DOHH2 (cell line): ENCODE measurements at regions not wholly inside any gene's neighbourhood (a gene's known extent, or its start where the extent isn't known, plus 50 kb on each side); places are given as distances from the start of the nearest gene placed in this dataset.

Experiments
- EZH2phosphoT487 ChIP-seq: fragments of 200-600 bp; sonication (generic); IDR thresholded peaks from 2 replicates; pipeline ENCODE4 v1.6.1; 2017; ENCODE audit warnings: borderline replicate concordance, mild to moderate bottlenecking, antibody characterized with exemption, low read length, moderate library complexity, mixed read lengths
- TF ChIP-seq, protein P1 (sequence below): fragments of 200-600 bp; sonication (generic); IDR thresholded peaks from one replicate; pipeline ENCODE4 v1.5.1; 2014; ENCODE audit warnings: antibody characterized with exemption, mild to moderate bottlenecking, low read depth, low read length; ENCODE audit not compliant: poor library complexity, severe bottlenecking

DNA sequence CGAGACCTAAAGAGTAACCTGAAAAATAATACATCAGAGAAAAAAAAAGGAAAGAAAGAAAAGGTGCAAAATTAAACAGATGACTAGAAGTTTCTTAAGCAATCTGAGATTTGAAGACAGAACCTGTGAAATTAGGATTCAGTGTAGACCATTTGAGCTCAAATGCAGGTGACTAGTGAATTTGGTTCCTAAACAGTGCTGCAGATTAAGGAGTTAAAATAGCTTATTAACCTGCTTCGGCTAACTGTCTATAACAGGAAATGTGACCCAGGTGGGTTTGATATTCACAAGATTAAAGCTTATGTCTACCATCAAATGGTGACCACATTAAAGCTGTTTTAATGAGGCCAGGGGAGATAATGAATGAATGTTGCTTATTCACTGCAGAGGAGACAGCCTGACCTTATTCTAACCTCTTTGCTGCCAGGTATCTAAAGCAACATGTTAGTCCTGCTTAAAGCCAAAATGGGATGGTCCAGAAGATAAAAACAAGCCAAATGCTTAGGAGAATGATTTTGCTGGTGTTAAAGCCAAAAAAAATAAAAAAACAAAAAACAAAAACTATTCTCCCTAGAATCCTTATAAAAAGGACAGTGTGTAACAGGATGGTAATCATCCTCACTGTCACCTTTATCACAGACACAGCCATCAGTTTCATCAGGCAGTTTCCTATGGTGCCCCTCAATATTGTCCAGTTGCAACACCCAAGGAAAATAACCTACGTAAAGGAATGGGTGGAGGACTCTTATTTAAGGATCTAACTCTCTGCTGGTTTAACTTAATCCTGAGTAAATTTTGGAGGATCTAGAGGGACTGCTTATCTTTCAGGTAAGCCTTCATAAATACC lies 769.0 kb upstream of the ZEB2 start:
- TF ChIP-seq, protein P1, sequence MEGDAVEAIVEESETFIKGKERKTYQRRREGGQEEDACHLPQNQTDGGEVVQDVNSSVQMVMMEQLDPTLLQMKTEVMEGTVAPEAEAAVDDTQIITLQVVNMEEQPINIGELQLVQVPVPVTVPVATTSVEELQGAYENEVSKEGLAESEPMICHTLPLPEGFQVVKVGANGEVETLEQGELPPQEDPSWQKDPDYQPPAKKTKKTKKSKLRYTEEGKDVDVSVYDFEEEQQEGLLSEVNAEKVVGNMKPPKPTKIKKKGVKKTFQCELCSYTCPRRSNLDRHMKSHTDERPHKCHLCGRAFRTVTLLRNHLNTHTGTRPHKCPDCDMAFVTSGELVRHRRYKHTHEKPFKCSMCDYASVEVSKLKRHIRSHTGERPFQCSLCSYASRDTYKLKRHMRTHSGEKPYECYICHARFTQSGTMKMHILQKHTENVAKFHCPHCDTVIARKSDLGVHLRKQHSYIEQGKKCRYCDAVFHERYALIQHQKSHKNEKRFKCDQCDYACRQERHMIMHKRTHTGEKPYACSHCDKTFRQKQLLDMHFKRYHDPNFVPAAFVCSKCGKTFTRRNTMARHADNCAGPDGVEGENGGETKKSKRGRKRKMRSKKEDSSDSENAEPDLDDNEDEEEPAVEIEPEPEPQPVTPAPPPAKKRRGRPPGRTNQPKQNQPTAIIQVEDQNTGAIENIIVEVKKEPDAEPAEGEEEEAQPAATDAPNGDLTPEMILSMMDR = no peak
- no peak for TF ChIP-seq EZH2phosphoT487
